Loucy (cell line): ENCODE measurements at regions not wholly inside any gene's neighbourhood (a gene's known extent, or its start where the extent isn't known, plus 50 kb on each side); places are given as distances from the start of the nearest gene placed in this dataset.

Experiments used
- EZH2phosphoT487 ChIP-seq: fragments of 200-600 bp; IDR thresholded peaks from 2 replicates; pipeline ENCODE4 v1.6.1; 2018; ENCODE audit warnings: antibody characterized with exemption, mild to moderate bottlenecking, moderate library complexity, borderline replicate concordance
- TF ChIP-seq, protein P1 (sequence below): fragments of 200-600 bp; sonication (generic); conservative IDR thresholded peaks from 2 replicates; pipeline ENCODE4 v1.5.1; 2014; ENCODE audit warnings: mild to moderate bottlenecking, antibody characterized with exemption, low read length

DNA sequence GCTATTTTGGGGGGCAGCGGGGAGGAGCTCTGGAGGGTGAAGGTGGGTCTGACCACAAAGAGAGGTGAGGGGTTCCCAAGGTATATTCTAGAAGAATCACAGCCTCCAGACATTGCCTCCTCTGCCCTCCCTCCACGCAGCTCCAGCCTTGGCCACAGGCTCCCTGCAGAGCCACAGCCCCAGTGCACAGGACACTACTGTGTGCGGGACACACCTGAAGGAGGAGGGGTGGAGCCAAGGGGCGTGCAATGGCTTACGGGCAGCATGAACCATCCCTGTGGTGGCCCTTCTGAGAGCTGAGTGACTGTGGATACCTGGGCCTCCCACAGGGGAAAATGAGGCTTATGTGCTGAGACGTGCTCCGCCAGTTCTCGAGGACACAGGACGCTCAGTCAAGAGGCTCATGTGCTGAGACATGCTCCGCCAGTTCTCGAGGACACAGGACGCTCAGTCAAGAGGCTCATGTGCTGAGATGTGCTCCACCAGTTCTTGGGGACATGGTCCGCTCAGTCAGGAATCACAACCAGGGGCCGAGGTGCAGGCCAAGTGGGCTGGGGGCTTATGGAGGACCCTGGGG is 417.3 kb downstream of the SHANK2 start:
- TF ChIP-seq, protein P1, sequence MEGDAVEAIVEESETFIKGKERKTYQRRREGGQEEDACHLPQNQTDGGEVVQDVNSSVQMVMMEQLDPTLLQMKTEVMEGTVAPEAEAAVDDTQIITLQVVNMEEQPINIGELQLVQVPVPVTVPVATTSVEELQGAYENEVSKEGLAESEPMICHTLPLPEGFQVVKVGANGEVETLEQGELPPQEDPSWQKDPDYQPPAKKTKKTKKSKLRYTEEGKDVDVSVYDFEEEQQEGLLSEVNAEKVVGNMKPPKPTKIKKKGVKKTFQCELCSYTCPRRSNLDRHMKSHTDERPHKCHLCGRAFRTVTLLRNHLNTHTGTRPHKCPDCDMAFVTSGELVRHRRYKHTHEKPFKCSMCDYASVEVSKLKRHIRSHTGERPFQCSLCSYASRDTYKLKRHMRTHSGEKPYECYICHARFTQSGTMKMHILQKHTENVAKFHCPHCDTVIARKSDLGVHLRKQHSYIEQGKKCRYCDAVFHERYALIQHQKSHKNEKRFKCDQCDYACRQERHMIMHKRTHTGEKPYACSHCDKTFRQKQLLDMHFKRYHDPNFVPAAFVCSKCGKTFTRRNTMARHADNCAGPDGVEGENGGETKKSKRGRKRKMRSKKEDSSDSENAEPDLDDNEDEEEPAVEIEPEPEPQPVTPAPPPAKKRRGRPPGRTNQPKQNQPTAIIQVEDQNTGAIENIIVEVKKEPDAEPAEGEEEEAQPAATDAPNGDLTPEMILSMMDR: no peak
- TF ChIP-seq EZH2phosphoT487: no peak
